Keratinocyte (primary cell): ENCODE measurements at regions not wholly inside any gene's neighbourhood (a gene's known extent, or its start where the extent isn't known, plus 50 kb on each side); places are given as distances from the start of the nearest gene placed in this dataset.

Source experiments
- DNase-seq: peaks from one replicate; pipeline ENCODE4 v3.0.0-alpha.2; 2011; ENCODE audit warnings: low read depth, missing footprints, low spot score
- FAIRE-seq: peaks from 2 replicates; lab custom pipeline; 2011; peaks lifted over from hg19 to GRCh38; lab: Jason Lieb, UNC
- H2AFZ ChIP-seq: 2 replicates; pipeline ENCODE4 v1.6.0; 2012; ENCODE audit warnings: low read length, control low read depth, inconsistent platforms; ENCODE audit not compliant: control insufficient read depth
- H3K27ac ChIP-seq: 2 replicates; pipeline ENCODE4 v1.5.1; 2011; ENCODE audit warnings: low read length; ENCODE audit not compliant: control insufficient read depth, insufficient read depth
- H3K27me3 ChIP-seq: 3 replicates; pipeline ENCODE4 v1.6.0; 2011; ENCODE audit warnings: low read length; ENCODE audit not compliant: control insufficient read depth, insufficient read depth; ENCODE audit errors: extremely low read depth
- H3K36me3 ChIP-seq, 2 experiments: 2 replicates in 1 of 2; 3 replicates in 1 of 2; pipeline ENCODE4 v1.5.1; 2011; ENCODE audit warnings: low read length in 2 of 2, mild to moderate bottlenecking in 1 of 2; ENCODE audit not compliant: control insufficient read depth in 2 of 2, insufficient read depth in 2 of 2; ENCODE audit errors: extremely low read depth in 1 of 2
- H3K4me1 ChIP-seq: 3 replicates; pipeline ENCODE4 v1.5.1; 2011; ENCODE audit warnings: low read length; ENCODE audit not compliant: control insufficient read depth, insufficient read depth; ENCODE audit errors: extremely low read depth
- H3K4me2 ChIP-seq: 3 replicates; pipeline ENCODE4 v1.6.0; 2011; ENCODE audit warnings: low read depth, low read length; ENCODE audit not compliant: control insufficient read depth, insufficient read depth; ENCODE audit errors: extremely low read depth
- H3K4me3 ChIP-seq, 3 experiments: fragments of 200-600 bp in 1 of 3; sonication (generic) in 1 of 3; 2 replicates in 2 of 3; 3 replicates in 1 of 3; pipeline ENCODE4 v1.5.1; 2011 to 2016; ENCODE audit warnings: low read length in 3 of 3, mild to moderate bottlenecking in 3 of 3, control low read depth in 2 of 3, inconsistent platforms in 1 of 3, low read depth in 1 of 3, mixed read lengths in 1 of 3, mixed run types in 1 of 3, moderate library complexity in 1 of 3; ENCODE audit not compliant: control insufficient read depth in 2 of 3, insufficient read depth in 2 of 3; ENCODE audit errors: extremely low read depth in 1 of 3
- H3K79me2 ChIP-seq: 2 replicates; pipeline ENCODE4 v1.6.0; 2012; ENCODE audit warnings: low read length; ENCODE audit not compliant: control insufficient read depth, insufficient read depth
- H3K9ac ChIP-seq: 3 replicates; pipeline ENCODE4 v1.6.0; 2011; ENCODE audit warnings: low read length; ENCODE audit not compliant: control insufficient read depth, insufficient read depth; ENCODE audit errors: extremely low read depth
- H3K9me1 ChIP-seq: 3 replicates; pipeline ENCODE4 v1.6.0; 2011; ENCODE audit warnings: low read length; ENCODE audit not compliant: control insufficient read depth, insufficient read depth; ENCODE audit errors: extremely low read depth
- H3K9me3 ChIP-seq: 2 replicates; pipeline ENCODE4 v1.5.1; 2012; ENCODE audit warnings: low read depth, low read length; ENCODE audit not compliant: control insufficient read depth
- H4K20me1 ChIP-seq: 3 replicates; pipeline ENCODE4 v1.6.0; 2011; ENCODE audit warnings: low read length; ENCODE audit not compliant: control insufficient read depth, insufficient read depth; ENCODE audit errors: extremely low read depth
- EZH2 ChIP-seq: IDR thresholded peaks from one replicate; pipeline ENCODE4 v1.6.1; 2012; ENCODE audit warnings: inconsistent platforms, mild to moderate bottlenecking, low read length, moderate library complexity
- dilution Hi-C: fragments of 300-500 bp; cut with MboI; formaldehyde crosslinking; loops from one replicate; pipeline ENCODE4 v1.7.0; 2020; ENCODE audit warnings: low sequenced_read_pairs; ENCODE audit not compliant: extremely low pct_ligation_motif_present
- TF ChIP-seq, protein P1 (sequence below), 3 experiments: IDR thresholded peaks in 1 of 3; conservative IDR thresholded peaks in 1 of 3; optimal IDR thresholded peaks in 1 of 3; 2 replicates in 2 of 3; 3 replicates in 1 of 3; pipeline versions ENCODE3 to v1.5.1; 2011; ENCODE audit warnings: low read length in 3 of 3, mild to moderate bottlenecking in 3 of 3, moderate library complexity in 2 of 3, control low read depth in 1 of 3, inconsistent platforms in 1 of 3; ENCODE audit not compliant: insufficient read depth in 2 of 3; ENCODE audit errors: extremely low read depth in 1 of 3

DNA sequence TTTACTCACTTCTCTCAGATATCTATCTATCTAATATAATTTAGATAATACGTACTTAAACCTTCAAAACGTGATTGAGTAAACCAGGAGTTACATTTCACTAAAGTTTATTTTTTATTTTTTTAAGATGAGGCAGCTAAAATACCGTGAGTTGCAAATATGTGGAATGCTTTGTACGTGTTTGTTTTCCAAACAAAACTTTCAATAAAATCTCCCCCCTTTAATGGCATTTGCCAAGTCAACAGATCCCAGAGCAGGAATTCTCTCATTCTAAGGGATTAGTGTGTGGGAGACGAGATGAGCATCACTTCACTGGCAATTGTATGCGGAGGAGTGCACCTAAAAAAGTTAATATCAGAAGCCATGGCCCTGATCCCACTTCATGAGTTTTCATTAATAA is 53.7 kb upstream of the MAGI2 start:
- TF ChIP-seq EZH2, result no peak
- TF ChIP-seq, protein P1, sequence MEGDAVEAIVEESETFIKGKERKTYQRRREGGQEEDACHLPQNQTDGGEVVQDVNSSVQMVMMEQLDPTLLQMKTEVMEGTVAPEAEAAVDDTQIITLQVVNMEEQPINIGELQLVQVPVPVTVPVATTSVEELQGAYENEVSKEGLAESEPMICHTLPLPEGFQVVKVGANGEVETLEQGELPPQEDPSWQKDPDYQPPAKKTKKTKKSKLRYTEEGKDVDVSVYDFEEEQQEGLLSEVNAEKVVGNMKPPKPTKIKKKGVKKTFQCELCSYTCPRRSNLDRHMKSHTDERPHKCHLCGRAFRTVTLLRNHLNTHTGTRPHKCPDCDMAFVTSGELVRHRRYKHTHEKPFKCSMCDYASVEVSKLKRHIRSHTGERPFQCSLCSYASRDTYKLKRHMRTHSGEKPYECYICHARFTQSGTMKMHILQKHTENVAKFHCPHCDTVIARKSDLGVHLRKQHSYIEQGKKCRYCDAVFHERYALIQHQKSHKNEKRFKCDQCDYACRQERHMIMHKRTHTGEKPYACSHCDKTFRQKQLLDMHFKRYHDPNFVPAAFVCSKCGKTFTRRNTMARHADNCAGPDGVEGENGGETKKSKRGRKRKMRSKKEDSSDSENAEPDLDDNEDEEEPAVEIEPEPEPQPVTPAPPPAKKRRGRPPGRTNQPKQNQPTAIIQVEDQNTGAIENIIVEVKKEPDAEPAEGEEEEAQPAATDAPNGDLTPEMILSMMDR (optimal IDR thresholded peaks at IDR 0.05 in 1 of 3, IDR thresholded peaks at IDR 0.05 in 1 of 3, conservative IDR thresholded peaks at IDR 0.05 in 1 of 3; ENCODE audit: extremely low read depth in 1 of 3, insufficient read depth in 2 of 3, low read length in 3 of 3), result no peak
- Histone ChIP-seq H3K79me2 (no peaks in the 10 kb centered on the region), H2AFZ (no peak overlapping the region), H3K27ac (no peak overlapping the region), H3K36me3 (no peaks in the 10 kb centered on the region), H3K4me1 (peaks cover 13% of the 10 kb centered on the region), H3K9me1 (no peaks in the 10 kb centered on the region), H3K9me3 (no peaks in the 10 kb centered on the region), H3K9ac (no peak overlapping the region), H3K27me3 (no peaks in the 10 kb centered on the region), H4K20me1 (no peaks in the 10 kb centered on the region), H3K4me2 (no peak overlapping the region), H3K4me3 (no peak overlapping the region)
- dilution Hi-C loops, result no loop called here
- DNase-seq (no peak), FAIRE-seq (no peak)

DNA sequence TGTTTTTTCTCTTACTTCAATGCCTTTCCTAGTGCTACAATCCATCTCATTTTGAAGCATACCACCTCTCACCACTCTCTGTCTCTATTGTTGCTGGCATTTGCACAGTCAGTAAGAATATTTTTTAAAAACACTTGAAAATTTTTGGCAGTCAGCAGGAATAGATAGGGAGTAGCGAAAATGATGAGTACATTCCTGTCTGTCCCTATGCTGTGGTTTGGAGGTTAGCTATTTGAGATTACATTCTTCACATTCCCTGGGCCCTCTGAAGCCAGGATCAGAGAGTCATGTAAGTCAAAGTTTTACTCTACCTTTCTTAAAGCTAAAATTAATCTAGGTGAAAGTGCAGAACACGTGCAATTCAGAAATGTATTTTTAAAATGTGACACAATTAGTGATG is 53.0 kb upstream of the MAGI2 start:
- Histone ChIP-seq H3K36me3 (no peaks in the 10 kb centered on the region), H3K27ac (no peak overlapping the region), H3K4me1 (peaks cover 13% of the 10 kb centered on the region), H4K20me1 (no peaks in the 10 kb centered on the region), H2AFZ (peak overlapping the region; percentile 40), H3K4me2 (peak overlapping the region; percentile 54), H3K27me3 (no peaks in the 10 kb centered on the region), H3K79me2 (no peaks in the 10 kb centered on the region), H3K4me3 (no peak overlapping the region), H3K9me1 (no peaks in the 10 kb centered on the region), H3K9ac (no peak overlapping the region), H3K9me3 (no peaks in the 10 kb centered on the region)
- FAIRE-seq (peak; percentile 51), DNase-seq (peak; percentile 45)
- dilution Hi-C loops, result no loop called here
- no peak for TF ChIP-seq EZH2
- TF ChIP-seq, protein P1 (optimal IDR thresholded peaks at IDR 0.05 in 1 of 3, IDR thresholded peaks at IDR 0.05 in 1 of 3, conservative IDR thresholded peaks at IDR 0.05 in 1 of 3; ENCODE audit: extremely low read depth in 1 of 3, insufficient read depth in 2 of 3, low read length in 3 of 3), result no peak
